Activated T-helper 17 cell treated with anti-CD3 and anti-CD28 coated beads, Interleukin-2, amount 50 U/mL, for 72 hours (primary cell): ENCODE measurements at regions not wholly inside any gene's neighbourhood (a gene's known extent, or its start where the extent isn't known, plus 50 kb on each side); places are given as distances from the start of the nearest gene placed in this dataset.

ENCODE experiments used
- ATAC-seq: fragments of 150-1000 bp; cut with Tn5 transposase; replicated peaks from 2 replicates; pipeline ENCODE4 v1.10.0; 2021; ENCODE audit warnings: mild to moderate bottlenecking, moderate library complexity
- H3K27ac Mint-ChIP-seq: one replicate; pipeline ENCODE4 v1.8.0; 2022; ENCODE audit warnings: mixed read lengths
- H3K27me3 Mint-ChIP-seq: one replicate; pipeline ENCODE4 v1.8.0; 2022; ENCODE audit warnings: mixed read lengths
- H3K36me3 Mint-ChIP-seq: one replicate; pipeline ENCODE4 v1.8.0; 2022; ENCODE audit warnings: low read depth, mild to moderate bottlenecking, mixed read lengths
- H3K4me1 Mint-ChIP-seq: one replicate; pipeline ENCODE4 v1.8.0; 2022; ENCODE audit warnings: mixed read lengths
- H3K4me3 Mint-ChIP-seq: one replicate; pipeline ENCODE4 v1.8.0; 2022; ENCODE audit warnings: mild to moderate bottlenecking, mixed read lengths
- H3K9me3 Mint-ChIP-seq: one replicate; pipeline ENCODE4 v1.8.0; 2022; ENCODE audit warnings: mixed read lengths

GRCh38 chr7:142248-142941 lies 50.0 kb upstream of the FAM20C start:
- Mint-ChIP-seq H3K4me3 (no peak overlapping the region), H3K27me3 (peaks cover 5% of the 10 kb centered on the region), H3K9me3 (no peaks in the 10 kb centered on the region), H3K4me1 (no peaks in the 10 kb centered on the region), H3K27ac (no peak overlapping the region), H3K36me3 (peaks cover 9% of the 10 kb centered on the region)
- ATAC-seq = no peak
